ENCODE measurements at regions not wholly inside any gene's neighbourhood (a gene's known extent, or its start where the extent isn't known, plus 50 kb on each side); places are given as distances from the start of the nearest gene placed in this dataset.
"Not testable (repeated sequence)": the region's sequence is repeated elsewhere in the genome, so short reads cannot be mapped to it uniquely, and the experiment has no call there.

DNA sequence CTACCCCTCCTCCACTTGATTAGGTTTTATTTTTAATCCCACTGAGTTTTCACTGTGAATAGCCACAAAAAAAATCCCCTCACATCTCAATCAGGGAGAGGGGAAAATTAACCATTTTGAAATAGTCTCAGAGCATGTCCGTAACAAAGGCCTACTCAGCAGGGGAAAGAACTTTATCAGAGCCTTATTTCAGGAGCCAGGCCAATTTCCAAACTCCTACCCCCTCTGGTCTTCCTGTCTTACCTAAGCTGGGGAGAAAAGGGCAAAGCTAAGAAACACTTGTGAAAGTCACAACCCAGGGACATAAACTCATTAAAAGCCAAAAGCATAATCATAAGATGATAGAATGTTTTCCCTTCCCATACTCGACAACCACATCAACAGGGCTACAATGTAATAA lies 260.3 kb upstream of the DIO3 start:
- no peaks in the 10 kb centered on the region for H3K4me1 ChIP-seq (ENCODE audit: control insufficient read depth in 1 of 2, insufficient read depth in 1 of 2, low read depth in 1 of 2, low read length in 1 of 2)
- H3K36me3 ChIP-seq, result no peaks in the 10 kb centered on the region
- H3K9me3 ChIP-seq, result no peaks in the 10 kb centered on the region
- TF ChIP-seq CTCF (IDR thresholded peaks at IDR 0.05), result no peak
- no peak overlapping the region for H3K4me3 ChIP-seq (ENCODE audit: low read depth in 1 of 2, low read length in 1 of 2)
- H3K27ac ChIP-seq, result no peak overlapping the region
- peaks cover 27% of the 10 kb centered on the region for H3K27me3 ChIP-seq

- H3K27ac ChIP-seq; H3K4me1 ChIP-seq (ENCODE audit: control insufficient read depth in 1 of 2, insufficient read depth in 1 of 2, low read depth in 1 of 2, low read length in 1 of 2); H3K4me3 ChIP-seq (ENCODE audit: low read depth in 1 of 2, low read length in 1 of 2); H3K36me3 ChIP-seq; H3K9me3 ChIP-seq: not testable (repeated sequence)
- H3K27me3 ChIP-seq, result peaks cover 14% of the 10 kb centered on the region
Observed at GRCh38 chr14:101307162-101307561, 254.1 kb upstream of the DIO3 start.

- not testable (repeated sequence) for H3K36me3 ChIP-seq; H3K27ac ChIP-seq; H3K4me1 ChIP-seq (ENCODE audit: control insufficient read depth in 1 of 2, insufficient read depth in 1 of 2, low read depth in 1 of 2, low read length in 1 of 2); H3K4me3 ChIP-seq (ENCODE audit: low read depth in 1 of 2, low read length in 1 of 2); H3K9me3 ChIP-seq; H3K27me3 ChIP-seq
Observed at GRCh38 chr14:101311186-101311585, 250.1 kb upstream of the DIO3 start.

DNA sequence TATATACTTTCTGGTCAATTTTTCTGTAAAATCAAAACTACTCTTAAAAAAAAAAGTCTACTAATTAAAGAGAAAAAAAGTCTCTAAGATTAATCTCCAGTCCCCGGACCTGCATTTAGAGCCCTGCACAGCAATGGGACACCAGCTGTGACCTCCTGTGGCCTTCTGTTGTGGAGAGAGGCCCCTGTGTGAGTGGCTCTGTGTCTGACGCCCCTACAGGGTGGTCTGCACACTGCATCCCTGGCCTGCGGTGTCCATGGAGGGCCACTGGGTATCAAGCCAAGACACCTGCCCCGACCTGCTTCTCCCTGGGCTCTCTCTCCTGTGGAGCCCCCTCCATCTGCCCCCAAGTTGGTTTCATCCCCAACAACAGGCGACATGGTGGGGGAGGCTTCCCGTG lies 248.0 kb upstream of the DIO3 start:
- Histone ChIP-seq H3K4me3 (ENCODE audit: low read depth in 1 of 2, low read length in 1 of 2) (no peak overlapping the region), H3K27me3 (no peaks in the 10 kb centered on the region), H3K36me3 (no peaks in the 10 kb centered on the region), H3K4me1 (ENCODE audit: control insufficient read depth in 1 of 2, insufficient read depth in 1 of 2, low read depth in 1 of 2, low read length in 1 of 2) (no peaks in the 10 kb centered on the region), H3K27ac (no peak overlapping the region), H3K9me3 (no peaks in the 10 kb centered on the region)
- TF ChIP-seq CTCF (IDR thresholded peaks at IDR 0.05), result no peak

- no peaks in the 10 kb centered on the region for H3K36me3 ChIP-seq
- H3K9me3 ChIP-seq, result no peaks in the 10 kb centered on the region
- no peak overlapping the region for H3K4me3 ChIP-seq (ENCODE audit: low read depth in 1 of 2, low read length in 1 of 2)
- TF ChIP-seq CTCF (IDR thresholded peaks at IDR 0.05), result no peak
- H3K4me1 ChIP-seq (ENCODE audit: control insufficient read depth in 1 of 2, insufficient read depth in 1 of 2, low read depth in 1 of 2, low read length in 1 of 2), result no peaks in the 10 kb centered on the region
- H3K27me3 ChIP-seq, result no peaks in the 10 kb centered on the region
- H3K27ac ChIP-seq, result no peak overlapping the region
Observed at GRCh38 chr14:101315802-101316296, 245.4 kb upstream of the DIO3 start.

- Histone ChIP-seq H3K4me1 (ENCODE audit: control insufficient read depth in 1 of 2, insufficient read depth in 1 of 2, low read depth in 1 of 2, low read length in 1 of 2) (no peaks in the 10 kb centered on the region), H3K4me3 (ENCODE audit: low read depth in 1 of 2, low read length in 1 of 2) (no peak overlapping the region), H3K9me3 (no peaks in the 10 kb centered on the region), H3K27ac (no peak overlapping the region), H3K36me3 (no peaks in the 10 kb centered on the region), H3K27me3 (no peaks in the 10 kb centered on the region)
- no peak for TF ChIP-seq CTCF (IDR thresholded peaks at IDR 0.05)
Observed at GRCh38 chr14:101318271-101318670, 243.0 kb upstream of the DIO3 start.

DNA sequence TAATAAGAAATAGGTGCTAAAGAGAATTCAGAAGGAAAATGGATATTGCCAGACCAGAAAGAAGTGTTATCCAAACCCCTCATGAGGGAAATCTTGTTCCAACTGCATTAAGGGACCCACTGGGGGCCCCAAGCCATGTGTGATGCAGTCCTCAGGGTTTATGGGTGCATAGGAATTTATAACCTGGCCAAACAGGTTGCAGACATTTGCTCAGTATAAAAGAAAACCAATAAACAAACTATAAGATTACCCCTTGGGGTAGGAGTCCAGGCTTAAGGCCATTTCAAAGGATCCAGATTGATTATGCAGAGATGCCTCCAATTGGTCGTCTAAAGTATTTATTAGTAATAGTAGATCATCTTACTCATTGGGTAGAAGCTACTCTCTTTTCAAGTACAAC lies 240.9 kb upstream of the DIO3 start:
- no peak for TF ChIP-seq CTCF (IDR thresholded peaks at IDR 0.05)

More for the DNA sequence above, 240.9 kb upstream of the DIO3 start:
- no peak overlapping the region for H3K4me3 ChIP-seq (ENCODE audit: low read depth in 1 of 2, low read length in 1 of 2)
- no peaks in the 10 kb centered on the region for H3K4me1 ChIP-seq (ENCODE audit: control insufficient read depth in 1 of 2, insufficient read depth in 1 of 2, low read depth in 1 of 2, low read length in 1 of 2)
- H3K9me3 ChIP-seq, result no peaks in the 10 kb centered on the region
- no peaks in the 10 kb centered on the region for H3K36me3 ChIP-seq
- no peak overlapping the region for H3K27ac ChIP-seq
- no peaks in the 10 kb centered on the region for H3K27me3 ChIP-seq
